Neural progenitor cell (in vitro differentiated cells): ENCODE measurements at regions not wholly inside any gene's neighbourhood (a gene's known extent, or its start where the extent isn't known, plus 50 kb on each side); places are given as distances from the start of the nearest gene placed in this dataset.

Experiments
- CTCF ChIP-seq: fragments of 200-600 bp; sonication (generic); IDR thresholded peaks from 2 replicates; pipeline ENCODE4 v1.5.1; 2017; ENCODE audit warnings: antibody characterized with exemption, mild to moderate bottlenecking
- EZH2 ChIP-seq: fragments of 200-600 bp; sonication (generic); IDR thresholded peaks from 2 replicates; pipeline ENCODE4 v1.6.1; 2017; ENCODE audit warnings: antibody characterized with exemption, mild to moderate bottlenecking, moderate library complexity
- EZH2phosphoT487 ChIP-seq: fragments of 200-600 bp; sonication (generic); IDR thresholded peaks from 2 replicates; pipeline ENCODE4 v1.6.1; 2017; ENCODE audit warnings: antibody characterized with exemption

GRCh38 chr15:35139822-35140221, 54.7 kb upstream of the NANOGP8 start:
- TF ChIP-seq CTCF (no peak), EZH2 (no peak), EZH2phosphoT487 (no peak)
